ENCODE measurements at regions not wholly inside any gene's neighbourhood (a gene's known extent, or its start where the extent isn't known, plus 50 kb on each side); places are given as distances from the start of the nearest gene placed in this dataset.

DNA sequence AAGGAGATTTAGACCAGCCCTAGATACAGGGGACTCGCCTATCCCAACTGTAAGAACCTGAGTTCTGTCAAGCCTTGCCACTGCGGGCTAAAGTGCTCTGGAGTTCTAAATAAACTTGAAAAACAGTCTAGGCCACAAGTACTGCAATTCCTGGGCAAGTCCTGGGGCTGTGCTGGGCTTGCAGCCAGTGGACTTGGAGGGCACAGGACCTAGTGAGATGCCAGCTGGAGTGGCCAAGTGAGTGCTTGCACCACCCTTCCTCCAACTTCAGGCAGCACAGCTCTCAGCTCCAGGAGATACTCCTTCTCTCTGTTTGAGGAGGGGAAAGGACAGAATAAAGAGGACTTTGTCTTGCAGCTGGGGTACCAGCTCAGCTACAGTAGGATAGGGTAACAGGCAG lies 307.6 kb upstream of the FBXO33 start:
- Mint-ChIP-seq H3K27ac (no peak overlapping the region), H3K9me3 (ENCODE audit: low read depth) (peaks cover 13% of the 10 kb centered on the region), H3K36me3 (ENCODE audit: insufficient read depth) (peaks cover 2% of the 10 kb centered on the region), H3K4me1 (ENCODE audit: low read depth) (peaks cover 3% of the 10 kb centered on the region), H3K4me3 (ENCODE audit: low read depth) (no peak overlapping the region), H3K27me3 (peaks cover 44% of the 10 kb centered on the region)
- DNase-seq (ENCODE audit: low spot score, unreplicated experiment), result no peak
- TF ChIP-seq, protein P1, sequence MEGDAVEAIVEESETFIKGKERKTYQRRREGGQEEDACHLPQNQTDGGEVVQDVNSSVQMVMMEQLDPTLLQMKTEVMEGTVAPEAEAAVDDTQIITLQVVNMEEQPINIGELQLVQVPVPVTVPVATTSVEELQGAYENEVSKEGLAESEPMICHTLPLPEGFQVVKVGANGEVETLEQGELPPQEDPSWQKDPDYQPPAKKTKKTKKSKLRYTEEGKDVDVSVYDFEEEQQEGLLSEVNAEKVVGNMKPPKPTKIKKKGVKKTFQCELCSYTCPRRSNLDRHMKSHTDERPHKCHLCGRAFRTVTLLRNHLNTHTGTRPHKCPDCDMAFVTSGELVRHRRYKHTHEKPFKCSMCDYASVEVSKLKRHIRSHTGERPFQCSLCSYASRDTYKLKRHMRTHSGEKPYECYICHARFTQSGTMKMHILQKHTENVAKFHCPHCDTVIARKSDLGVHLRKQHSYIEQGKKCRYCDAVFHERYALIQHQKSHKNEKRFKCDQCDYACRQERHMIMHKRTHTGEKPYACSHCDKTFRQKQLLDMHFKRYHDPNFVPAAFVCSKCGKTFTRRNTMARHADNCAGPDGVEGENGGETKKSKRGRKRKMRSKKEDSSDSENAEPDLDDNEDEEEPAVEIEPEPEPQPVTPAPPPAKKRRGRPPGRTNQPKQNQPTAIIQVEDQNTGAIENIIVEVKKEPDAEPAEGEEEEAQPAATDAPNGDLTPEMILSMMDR (IDR thresholded peaks at IDR 0.05; ENCODE audit: unreplicated experiment), result no peak

DNA sequence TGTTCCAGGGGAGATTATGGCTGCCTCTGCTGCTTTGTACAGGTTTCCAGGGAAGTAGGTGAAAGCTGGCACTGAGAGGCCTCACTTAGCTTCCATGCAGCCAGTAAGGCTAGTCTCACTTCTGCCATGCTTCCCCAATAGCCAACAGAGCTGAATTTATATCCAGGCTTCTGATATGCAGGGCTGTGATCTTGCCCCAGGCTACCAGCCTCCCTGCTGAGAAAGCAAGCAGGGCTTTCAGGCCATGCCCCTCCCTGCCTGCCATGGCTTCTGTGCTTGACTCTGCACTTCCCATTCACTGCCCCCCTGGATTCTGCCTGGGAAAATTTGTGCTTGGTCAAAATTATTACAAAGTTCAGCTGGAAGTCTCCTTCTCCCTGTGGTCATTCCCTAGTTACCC lies 302.1 kb upstream of the FBXO33 start:
- Mint-ChIP-seq H3K4me1 (ENCODE audit: low read depth) (peaks cover 3% of the 10 kb centered on the region), H3K27me3 (peaks cover 28% of the 10 kb centered on the region), H3K4me3 (ENCODE audit: low read depth) (no peak overlapping the region), H3K36me3 (ENCODE audit: insufficient read depth) (peaks cover 5% of the 10 kb centered on the region), H3K9me3 (ENCODE audit: low read depth) (peaks cover 12% of the 10 kb centered on the region), H3K27ac (no peak overlapping the region)
- DNase-seq (ENCODE audit: low spot score, unreplicated experiment), result no peak
- TF ChIP-seq, protein P1 (IDR thresholded peaks at IDR 0.05; ENCODE audit: unreplicated experiment), result no peak

DNA sequence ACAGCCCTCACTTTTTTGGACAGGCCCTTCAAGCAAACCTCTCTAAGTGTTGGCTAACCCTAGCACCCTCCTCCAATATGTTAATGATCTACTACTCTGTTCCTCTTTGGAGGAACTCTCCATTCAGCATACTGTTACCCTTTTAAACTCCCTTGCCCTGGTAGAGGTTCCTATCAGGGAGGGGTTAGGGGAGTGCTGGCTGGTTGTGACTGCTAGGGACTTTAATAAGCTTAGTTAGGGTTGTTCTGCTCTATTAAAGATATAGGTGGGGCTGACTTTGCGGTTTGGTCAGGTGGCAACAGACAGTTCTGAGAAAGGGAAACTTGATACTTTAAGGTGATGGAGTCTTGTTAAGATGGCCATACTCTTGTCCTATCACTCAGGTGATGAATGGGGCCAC lies 301.5 kb upstream of the FBXO33 start:
- no peak for DNase-seq (ENCODE audit: low spot score, unreplicated experiment)
- Mint-ChIP-seq H3K27ac (no peak overlapping the region), H3K4me3 (ENCODE audit: low read depth) (no peak overlapping the region), H3K36me3 (ENCODE audit: insufficient read depth) (peaks cover 6% of the 10 kb centered on the region), H3K4me1 (ENCODE audit: low read depth) (peaks cover 3% of the 10 kb centered on the region), H3K9me3 (ENCODE audit: low read depth) (peaks cover 18% of the 10 kb centered on the region), H3K27me3 (peaks cover 28% of the 10 kb centered on the region)
- TF ChIP-seq, protein P1 (IDR thresholded peaks at IDR 0.05; ENCODE audit: unreplicated experiment), result no peak

DNA sequence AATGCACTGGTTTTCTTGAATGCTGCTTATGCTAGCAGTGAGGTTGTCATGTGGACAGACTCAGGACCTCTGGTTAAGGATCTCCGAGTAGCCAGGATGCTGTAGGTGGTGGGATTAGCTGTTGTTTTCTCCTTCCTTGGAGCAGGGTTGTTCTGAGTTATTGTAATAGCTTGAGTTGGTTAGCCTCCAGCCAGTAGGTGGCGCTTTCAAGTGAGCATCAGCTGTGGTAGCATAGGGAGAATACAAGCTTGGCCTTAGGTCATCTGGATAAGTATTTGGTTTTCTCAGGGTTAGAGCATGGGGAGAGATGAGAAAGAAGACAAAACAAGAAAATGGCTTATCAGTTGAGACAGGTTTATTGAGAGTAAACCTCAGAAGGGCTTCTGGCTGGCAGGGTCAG lies 299.7 kb upstream of the FBXO33 start:
- Mint-ChIP-seq H3K4me1 (ENCODE audit: low read depth) (no peaks in the 10 kb centered on the region), H3K36me3 (ENCODE audit: insufficient read depth) (peaks cover 4% of the 10 kb centered on the region), H3K27me3 (peaks cover 22% of the 10 kb centered on the region), H3K27ac (no peak overlapping the region), H3K4me3 (ENCODE audit: low read depth) (no peak overlapping the region), H3K9me3 (ENCODE audit: low read depth) (peaks cover 22% of the 10 kb centered on the region)
- no peak for DNase-seq (ENCODE audit: low spot score, unreplicated experiment)
- TF ChIP-seq, protein P1 (IDR thresholded peaks at IDR 0.05; ENCODE audit: unreplicated experiment), result peak; percentile 20

DNA sequence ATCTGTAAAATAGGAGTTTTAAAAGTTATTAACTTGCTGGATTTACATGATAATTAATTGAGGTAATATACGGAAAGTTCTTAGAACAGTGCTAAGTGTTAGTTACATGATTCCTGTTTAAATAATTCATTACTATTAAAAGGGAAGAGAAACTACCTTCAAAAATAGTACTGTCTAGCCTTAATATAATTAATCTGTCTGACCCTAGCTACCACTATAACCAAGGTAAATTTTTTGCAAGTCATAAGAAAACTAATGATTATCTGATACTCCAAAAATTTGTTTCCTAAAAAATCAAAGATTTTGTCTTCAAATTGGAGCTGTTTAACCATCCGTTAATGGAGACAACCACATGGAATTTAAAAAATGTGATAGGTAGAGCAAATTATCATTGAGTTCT lies 294.3 kb upstream of the FBXO33 start:
- DNase-seq (ENCODE audit: low spot score, unreplicated experiment), result no peak
- H3K36me3 Mint-ChIP-seq (ENCODE audit: insufficient read depth), result peaks cover 3% of the 10 kb centered on the region
- no peak overlapping the region for H3K27ac Mint-ChIP-seq
- H3K4me1 Mint-ChIP-seq (ENCODE audit: low read depth), result no peaks in the 10 kb centered on the region
- TF ChIP-seq, protein P1 (IDR thresholded peaks at IDR 0.05; ENCODE audit: unreplicated experiment), result no peak
- no peak overlapping the region for H3K4me3 Mint-ChIP-seq (ENCODE audit: low read depth)
- peaks cover 22% of the 10 kb centered on the region for H3K9me3 Mint-ChIP-seq (ENCODE audit: low read depth)
- no peaks in the 10 kb centered on the region for H3K27me3 Mint-ChIP-seq

Data from progenitor cell of endocrine pancreas (in vitro differentiated cells).